ENCODE measurements at regions not wholly inside any gene's neighbourhood (a gene's known extent, or its start where the extent isn't known, plus 50 kb on each side); places are given as distances from the start of the nearest gene placed in this dataset.

- Histone ChIP-seq H3K9me3 (no peaks in the 10 kb centered on the region), H3K27me3 (replicated peaks; ENCODE audit: insufficient read depth) (no peaks in the 10 kb centered on the region), H3K4me3 (no peak overlapping the region), H3K36me3 (no peaks in the 10 kb centered on the region), H3K4me1 (ENCODE audit: control insufficient read depth in 1 of 2, low read depth in 2 of 2) (no peaks in the 10 kb centered on the region), H3K27ac (no peak overlapping the region)
- ATAC-seq (ENCODE audit: insufficient number of reproducible peaks, low FRiP score, low read depth) (no peak), DNase-seq (ENCODE audit: low spot score) (no peak)
- TF ChIP-seq CTCF (IDR thresholded peaks at IDR 0.05), result no peak
These were observed 364.3 kb upstream of the HS3ST5 start for GRCh38 chr6:114707081-114707620.

GRCh38 chr6:114690625-114691024, 347.8 kb upstream of the HS3ST5 start:
- ATAC-seq (ENCODE audit: insufficient number of reproducible peaks, low FRiP score, low read depth) (no peak), DNase-seq (ENCODE audit: low spot score) (no peak)
- Histone ChIP-seq H3K9me3 (no peaks in the 10 kb centered on the region), H3K4me1 (ENCODE audit: control insufficient read depth in 1 of 2, low read depth in 2 of 2) (no peaks in the 10 kb centered on the region), H3K36me3 (no peaks in the 10 kb centered on the region), H3K27me3 (replicated peaks; ENCODE audit: insufficient read depth) (no peaks in the 10 kb centered on the region), H3K27ac (no peak overlapping the region), H3K4me3 (no peak overlapping the region)
- no peak for TF ChIP-seq CTCF (IDR thresholded peaks at IDR 0.05)

GRCh38 chr6:114659513-114659912, 316.7 kb upstream of the HS3ST5 start:
- H3K9me3 ChIP-seq, result peaks cover 2% of the 10 kb centered on the region
- TF ChIP-seq CTCF (IDR thresholded peaks at IDR 0.05), result no peak

GRCh38 chr6:114651611-114652010, 308.8 kb upstream of the HS3ST5 start:
- no peak for ATAC-seq (ENCODE audit: insufficient number of reproducible peaks, low FRiP score, low read depth)
- no peaks in the 10 kb centered on the region for H3K36me3 ChIP-seq
- H3K4me1 ChIP-seq (ENCODE audit: control insufficient read depth in 1 of 2, low read depth in 2 of 2), result no peaks in the 10 kb centered on the region
- no peak for TF ChIP-seq CTCF (IDR thresholded peaks at IDR 0.05)
- H3K27me3 ChIP-seq (replicated peaks; ENCODE audit: insufficient read depth), result no peaks in the 10 kb centered on the region
- no peak overlapping the region for H3K4me3 ChIP-seq
- DNase-seq (ENCODE audit: low spot score), result no peak
- no peak overlapping the region for H3K27ac ChIP-seq
- H3K9me3 ChIP-seq, result no peaks in the 10 kb centered on the region

More at GRCh38 chr6:114659513-114659912, 316.7 kb upstream of the HS3ST5 start:
- H3K36me3 ChIP-seq, result no peaks in the 10 kb centered on the region
- no peaks in the 10 kb centered on the region for H3K4me1 ChIP-seq (ENCODE audit: control insufficient read depth in 1 of 2, low read depth in 2 of 2)
- H3K27me3 ChIP-seq (replicated peaks; ENCODE audit: insufficient read depth), result no peaks in the 10 kb centered on the region
- ATAC-seq (ENCODE audit: insufficient number of reproducible peaks, low FRiP score, low read depth), result no peak
- no peak overlapping the region for H3K4me3 ChIP-seq
- DNase-seq (ENCODE audit: low spot score), result no peak
- no peak overlapping the region for H3K27ac ChIP-seq

- ATAC-seq (ENCODE audit: insufficient number of reproducible peaks, low FRiP score, low read depth), result no peak
- no peak for TF ChIP-seq CTCF (IDR thresholded peaks at IDR 0.05)
- no peaks in the 10 kb centered on the region for H3K27me3 ChIP-seq (replicated peaks; ENCODE audit: insufficient read depth)
These were observed 308.1 kb upstream of the HS3ST5 start for GRCh38 chr6:114650891-114651290.

More at GRCh38 chr6:114650891-114651290, 308.1 kb upstream of the HS3ST5 start:
- Histone ChIP-seq H3K9me3 (no peaks in the 10 kb centered on the region), H3K27ac (no peak overlapping the region), H3K4me3 (no peak overlapping the region), H3K4me1 (ENCODE audit: control insufficient read depth in 1 of 2, low read depth in 2 of 2) (no peaks in the 10 kb centered on the region), H3K36me3 (no peaks in the 10 kb centered on the region)
- no peak for DNase-seq (ENCODE audit: low spot score)

Data from thoracic aorta (tissue), 2 donors.